ENCODE measurements at regions not wholly inside any gene's neighbourhood (a gene's known extent, or its start where the extent isn't known, plus 50 kb on each side); places are given as distances from the start of the nearest gene placed in this dataset.
"Not testable (repeated sequence)": the region's sequence is repeated elsewhere in the genome, so short reads cannot be mapped to it uniquely, and the experiment has no call there.

DNA sequence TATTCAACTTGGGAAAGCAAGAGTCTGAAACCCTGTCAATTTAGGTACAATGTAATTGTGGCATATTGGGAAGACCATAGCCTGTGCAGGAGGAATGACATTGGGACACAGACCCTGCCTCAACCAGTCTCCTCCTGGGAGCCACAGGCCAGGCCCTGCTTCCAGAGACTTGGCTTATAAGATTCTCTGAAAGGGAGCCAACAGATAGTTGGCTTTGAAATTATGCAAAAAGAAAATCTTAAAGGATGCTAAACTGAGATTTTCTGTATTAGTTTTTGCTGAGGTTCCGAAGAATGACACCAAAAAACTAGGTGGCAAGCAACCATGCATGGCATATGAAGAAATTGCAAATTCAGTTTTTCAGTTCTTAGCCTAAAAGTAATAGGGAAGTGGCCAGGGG, 76.4 kb upstream of the CYRIA start:
- DNase-seq (ENCODE audit: insufficient read length, low spot score) (no peak), FAIRE-seq (no peak)
- no peak for TF ChIP-seq POLR2A (IDR thresholded peaks at IDR 0.05; ENCODE audit: low read depth, low read length)

DNA sequence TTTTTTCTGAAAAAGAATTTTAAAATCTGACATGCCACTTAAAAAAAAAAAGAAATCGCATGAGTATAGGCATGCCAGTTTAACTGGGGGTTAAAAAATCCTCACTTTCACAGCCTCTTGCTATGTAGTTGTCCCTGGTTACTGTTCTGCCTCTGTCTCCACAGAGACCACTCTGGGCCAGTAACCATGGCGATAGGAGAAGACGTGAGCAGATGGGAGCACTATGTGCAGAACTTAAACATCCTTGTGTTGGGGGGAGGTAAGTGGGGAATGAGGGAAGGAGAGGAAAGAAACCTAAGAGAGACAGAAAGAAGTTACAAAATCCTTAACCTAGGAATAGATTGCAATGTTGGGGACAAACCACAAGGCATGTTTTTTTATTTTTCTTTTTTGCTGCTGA, 75.9 kb upstream of the CYRIA start:
- FAIRE-seq: no peak
- no peak for DNase-seq (ENCODE audit: insufficient read length, low spot score)
- TF ChIP-seq POLR2A (IDR thresholded peaks at IDR 0.05; ENCODE audit: low read depth, low read length): no peak

DNA sequence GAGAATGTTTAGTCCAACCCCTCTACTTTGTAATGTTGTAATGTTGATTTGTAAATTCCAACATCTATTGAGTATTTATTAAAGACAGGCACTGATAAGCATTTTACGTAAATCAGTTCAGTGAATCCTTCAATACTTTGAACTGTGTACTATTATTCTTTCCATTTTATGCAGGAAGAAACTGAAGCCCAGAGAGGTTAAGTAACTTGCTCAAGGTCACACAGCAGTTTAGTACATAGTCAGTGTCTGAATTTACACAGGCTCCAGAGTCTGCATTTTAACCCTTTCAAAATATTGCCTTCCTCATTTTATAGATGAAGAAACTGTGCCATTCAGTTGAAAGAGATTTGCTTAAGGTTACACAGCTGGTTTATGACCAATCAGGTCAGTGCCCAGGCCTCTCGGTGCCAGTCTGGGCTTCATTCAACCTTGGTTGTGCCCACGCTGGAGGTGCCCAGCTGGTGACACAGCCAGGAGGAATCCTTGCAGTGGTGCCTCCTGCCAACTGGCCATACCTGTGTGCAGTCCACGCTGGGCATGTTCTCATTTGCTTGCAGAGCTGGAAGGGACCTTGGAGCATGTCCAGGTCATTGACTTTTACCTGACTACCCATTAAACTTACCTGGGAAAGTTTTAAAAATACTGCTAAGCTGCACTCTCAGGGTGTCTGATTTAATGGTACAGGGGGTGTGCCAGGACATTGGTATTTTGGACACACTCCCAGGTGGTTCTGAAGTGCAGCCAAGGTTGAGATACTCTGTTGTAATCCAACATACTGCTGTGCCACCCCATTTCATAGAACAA, 74.3 kb upstream of the CYRIA start:
- FAIRE-seq (no peak), DNase-seq (ENCODE audit: insufficient read length, low spot score) (no peak)
- no peak for TF ChIP-seq POLR2A (IDR thresholded peaks at IDR 0.05; ENCODE audit: low read depth, low read length)

DNA sequence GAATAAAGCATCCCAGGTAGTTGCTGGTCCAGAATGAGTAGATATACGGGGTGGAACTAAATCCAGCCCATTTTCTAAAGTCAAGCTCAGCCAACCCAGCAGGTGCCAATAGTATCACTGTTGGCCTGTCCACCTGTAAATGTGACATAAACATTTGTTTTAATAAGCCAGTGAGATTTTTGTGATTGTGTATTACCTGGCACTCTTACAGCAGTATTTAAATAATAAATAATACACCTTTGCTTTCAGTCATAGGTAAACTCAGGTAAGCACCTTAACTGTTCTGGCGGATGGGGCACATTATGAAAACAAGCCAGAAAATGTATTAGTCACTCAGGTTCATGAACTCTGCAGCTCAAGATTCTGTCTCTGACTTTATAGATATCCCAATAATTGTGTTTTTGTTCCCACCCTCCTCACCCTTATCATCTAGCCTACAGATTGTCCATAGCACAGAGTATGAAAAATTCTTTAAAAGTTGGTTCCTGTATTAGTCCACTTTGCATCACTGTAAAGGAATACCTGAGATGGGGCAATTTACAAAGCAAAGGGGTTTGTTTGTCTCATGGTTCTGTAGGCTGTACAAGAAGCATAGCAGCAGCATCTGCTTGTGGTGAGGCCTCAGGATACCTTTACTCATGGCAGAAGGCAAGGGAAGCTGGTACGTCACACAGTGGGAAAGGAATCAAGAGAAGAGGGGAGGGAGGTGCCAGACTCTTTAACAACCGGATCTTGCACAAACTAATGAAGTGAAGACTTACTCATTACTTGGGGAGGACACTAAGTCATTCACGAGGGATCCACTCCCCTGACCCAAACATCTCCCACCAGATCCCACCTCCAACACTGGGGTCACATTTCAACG, 73.0 kb upstream of the CYRIA start:
- DNase-seq (ENCODE audit: insufficient read length, low spot score) (no peak), FAIRE-seq (no peak)
- TF ChIP-seq POLR2A (IDR thresholded peaks at IDR 0.05; ENCODE audit: low read depth, low read length): no peak

DNA sequence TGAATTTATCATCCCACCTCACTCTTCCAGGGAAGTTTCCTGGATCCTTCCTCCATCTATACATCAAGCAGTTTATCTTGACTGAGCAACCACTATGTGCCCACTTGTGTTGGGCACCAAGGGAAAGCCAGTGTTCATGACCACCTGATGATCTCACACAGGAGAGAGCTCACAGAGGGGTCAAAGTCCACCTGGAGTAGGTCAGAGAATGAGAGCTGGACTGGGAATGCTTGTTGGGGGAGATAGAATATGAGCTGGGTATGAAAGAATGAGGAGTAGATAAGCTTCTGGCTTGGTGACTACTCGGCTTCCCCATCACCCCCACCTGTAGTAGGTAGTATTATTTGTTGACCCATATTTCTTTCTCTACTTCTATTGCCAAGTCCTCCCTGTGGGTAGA, 72.2 kb upstream of the CYRIA start:
- no peak for DNase-seq (ENCODE audit: insufficient read length, low spot score)
- no peak for FAIRE-seq
- no peak for TF ChIP-seq POLR2A (IDR thresholded peaks at IDR 0.05; ENCODE audit: low read depth, low read length)

DNA sequence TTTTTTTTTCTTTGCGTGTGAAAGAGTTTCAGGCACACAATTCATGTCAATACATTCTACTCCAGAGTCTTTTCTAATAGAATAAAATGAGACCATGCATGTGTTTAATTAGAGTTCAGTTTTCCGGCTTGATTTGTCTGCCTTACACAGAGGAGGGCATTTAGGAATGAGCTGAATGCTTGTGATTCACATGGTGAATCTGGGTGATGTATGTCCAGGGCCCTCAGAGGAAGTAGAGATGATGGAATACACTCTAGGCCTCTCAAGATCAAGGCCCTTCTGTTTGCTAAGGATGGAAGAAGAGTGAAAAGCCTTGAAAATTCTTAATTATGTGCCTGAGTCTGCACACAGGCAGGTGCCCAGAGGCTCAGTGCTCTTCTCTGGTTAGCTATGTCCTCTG, 71.0 kb upstream of the CYRIA start:
- no peak for FAIRE-seq
- TF ChIP-seq POLR2A (IDR thresholded peaks at IDR 0.05; ENCODE audit: low read depth, low read length): no peak
- no peak for DNase-seq (ENCODE audit: insufficient read length, low spot score)

DNA sequence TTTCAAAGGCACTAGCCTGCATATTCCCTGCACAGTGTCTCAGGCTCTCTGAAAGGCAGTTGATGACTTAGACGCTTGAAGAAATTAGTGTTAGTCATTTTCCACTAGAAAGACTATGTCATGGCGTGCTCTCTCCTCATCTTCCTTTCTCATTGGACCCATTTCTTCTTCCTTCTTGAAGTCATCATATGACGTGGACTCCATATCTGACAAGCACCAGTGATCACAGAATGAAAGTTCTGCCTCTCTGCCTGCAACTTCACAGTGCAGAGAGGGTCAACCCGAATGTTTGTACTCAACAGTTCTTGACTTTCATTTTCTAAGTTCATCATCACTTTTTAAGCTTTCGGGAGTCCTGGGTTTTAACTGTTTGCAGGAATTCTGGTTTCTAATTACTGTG, 63.7 kb upstream of the CYRIA start:
- no peak for TF ChIP-seq POLR2A (IDR thresholded peaks at IDR 0.05; ENCODE audit: low read depth, low read length)
- DNase-seq (ENCODE audit: insufficient read length, low spot score): no peak
- no peak for FAIRE-seq

DNA sequence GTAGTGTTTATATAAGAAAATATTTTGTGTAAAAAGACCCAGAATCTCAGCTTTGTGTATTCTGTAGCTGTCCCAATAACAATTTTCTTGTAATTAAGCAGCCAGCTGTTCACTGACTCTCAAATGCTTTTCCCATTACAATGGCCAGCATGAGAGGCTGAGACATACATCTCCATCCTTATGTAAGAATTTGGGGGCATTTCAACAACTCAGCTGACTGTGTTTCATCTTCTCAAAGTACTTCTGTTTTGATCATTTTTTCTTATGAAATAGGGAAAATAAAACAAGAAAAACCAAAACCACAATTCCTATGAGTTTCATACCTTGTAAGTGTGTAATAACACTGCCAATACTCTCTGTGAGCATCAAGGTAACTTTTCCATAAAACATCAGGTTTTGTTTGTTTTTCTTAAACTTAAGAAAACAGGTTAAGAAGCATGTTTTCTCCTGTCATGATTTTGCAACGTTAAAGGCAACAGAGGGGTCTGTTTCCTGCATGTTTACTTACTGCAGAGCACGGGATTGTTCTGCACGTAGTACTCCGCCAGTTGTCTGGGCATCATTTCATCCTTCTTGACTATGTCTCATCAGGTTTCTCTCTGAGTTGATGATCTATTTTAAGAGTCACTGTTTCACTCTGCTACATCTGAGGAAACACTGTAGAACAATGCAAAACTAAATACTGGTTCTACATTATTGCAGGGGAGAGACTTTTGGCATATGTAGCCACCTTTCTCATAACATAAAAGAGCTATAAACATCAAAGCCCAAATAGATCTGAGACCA, 62.9 kb upstream of the CYRIA start:
- DNase-seq (ENCODE audit: insufficient read length, low spot score) (no peak), FAIRE-seq (no peak)
- TF ChIP-seq POLR2A (IDR thresholded peaks at IDR 0.05; ENCODE audit: low read depth, low read length): no peak

DNA sequence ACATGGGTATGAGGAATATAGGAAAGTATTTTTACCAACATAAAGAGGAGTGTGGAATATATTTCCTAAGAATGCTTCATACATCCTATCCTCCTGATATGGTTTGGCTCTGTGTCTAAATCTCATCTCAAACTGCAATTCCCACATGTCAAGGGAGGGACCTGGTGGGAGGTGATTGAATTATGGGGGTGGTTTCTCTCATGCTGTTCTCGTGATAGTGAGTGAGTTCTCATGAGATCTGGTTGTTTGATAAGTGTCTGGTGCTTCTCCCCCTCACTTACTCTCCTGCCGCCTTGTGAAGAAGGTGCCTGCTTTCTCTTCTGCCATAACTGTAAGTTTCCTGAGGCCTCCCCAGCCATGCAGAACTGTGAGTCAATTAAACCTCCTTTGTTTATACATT, 62.2 kb upstream of the CYRIA start:
- not testable (repeated sequence) for DNase-seq (ENCODE audit: insufficient read length, low spot score); FAIRE-seq

DNA sequence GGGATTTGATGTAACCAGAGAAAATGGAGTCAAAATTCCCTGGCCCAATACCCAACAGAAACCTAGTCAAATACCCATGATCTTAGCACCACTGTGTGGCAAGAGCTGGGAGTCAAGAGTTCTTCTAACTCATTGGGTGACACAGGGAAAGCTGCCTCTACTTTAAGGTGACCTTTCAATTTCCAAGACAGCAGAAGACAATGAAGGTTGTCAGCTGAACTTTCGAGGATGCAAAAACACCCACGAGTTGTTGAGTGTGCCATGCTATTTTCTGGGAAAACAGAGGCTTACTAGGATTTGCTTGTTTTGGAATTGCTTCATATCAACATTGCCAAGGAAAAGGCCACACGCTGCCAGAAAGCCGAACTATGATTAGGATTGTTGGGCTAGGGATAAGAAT, 61.6 kb upstream of the CYRIA start:
- DNase-seq (ENCODE audit: insufficient read length, low spot score) (no peak), FAIRE-seq (no peak)
- TF ChIP-seq POLR2A (IDR thresholded peaks at IDR 0.05; ENCODE audit: low read depth, low read length): no peak

DNA sequence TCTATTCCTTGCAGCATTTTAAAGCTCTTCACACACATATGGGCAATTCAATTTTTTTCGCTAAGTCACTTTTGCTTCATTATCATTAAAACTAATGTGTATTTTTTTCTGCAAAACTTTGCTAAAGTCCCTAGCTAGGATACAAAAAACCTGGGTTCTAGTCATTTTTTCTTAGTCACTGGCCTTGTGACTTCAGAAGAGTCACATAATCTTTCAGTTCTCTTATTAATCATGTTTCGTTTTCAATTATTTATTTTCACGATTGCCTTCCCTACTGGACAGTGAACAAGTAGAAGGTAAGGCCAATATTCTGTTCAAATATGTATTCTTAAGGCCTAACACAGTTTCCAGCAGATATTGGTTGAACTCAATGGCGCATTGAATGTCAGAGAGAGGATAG, 60.9 kb upstream of the CYRIA start:
- DNase-seq (ENCODE audit: insufficient read length, low spot score) (no peak), FAIRE-seq (no peak)
- no peak for TF ChIP-seq POLR2A (IDR thresholded peaks at IDR 0.05; ENCODE audit: low read depth, low read length)

DNA sequence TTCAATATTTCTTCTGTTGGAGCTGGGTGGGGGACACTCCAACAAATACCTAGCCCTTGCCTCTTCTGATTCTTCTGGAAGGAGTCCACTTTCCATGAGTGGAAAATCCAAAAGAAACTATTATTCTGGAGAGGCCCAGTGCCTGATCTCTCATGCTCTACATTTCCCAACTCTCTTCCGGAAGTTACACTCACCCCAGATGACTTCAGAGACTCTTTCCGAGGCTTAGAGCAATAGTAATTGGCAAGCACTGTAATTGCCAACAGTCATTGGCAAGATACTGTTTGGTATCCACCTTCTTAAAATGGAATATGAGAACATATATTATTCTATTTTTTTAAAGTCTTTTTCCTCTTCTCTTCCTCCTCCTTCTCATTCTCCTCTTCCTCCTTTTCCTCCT, 60.5 kb upstream of the CYRIA start:
- FAIRE-seq (no peak), DNase-seq (ENCODE audit: insufficient read length, low spot score) (no peak)
- TF ChIP-seq POLR2A (IDR thresholded peaks at IDR 0.05; ENCODE audit: low read depth, low read length): no peak

DNA sequence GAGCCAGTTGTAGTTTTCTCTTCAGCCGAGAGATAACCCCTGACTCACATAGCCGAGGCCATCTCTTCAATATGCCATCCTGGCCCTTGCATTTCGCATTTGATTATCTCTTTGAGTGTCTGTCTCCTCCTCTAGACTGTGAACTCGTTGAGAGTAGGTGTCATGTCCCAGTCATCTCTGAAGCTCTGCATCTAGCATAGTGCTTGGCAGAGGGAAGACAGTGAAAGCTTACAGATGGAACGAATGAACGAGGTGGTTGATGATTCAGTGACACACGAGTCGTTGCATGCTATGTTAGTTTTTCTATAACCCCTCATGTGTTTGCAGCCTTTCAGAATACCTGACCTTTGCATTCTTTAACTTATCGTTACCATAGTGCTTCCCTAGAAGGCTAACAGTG, 59.9 kb upstream of the CYRIA start:
- DNase-seq (ENCODE audit: insufficient read length, low spot score): no peak
- no peak for FAIRE-seq
- TF ChIP-seq POLR2A (IDR thresholded peaks at IDR 0.05; ENCODE audit: low read depth, low read length): no peak

DNA sequence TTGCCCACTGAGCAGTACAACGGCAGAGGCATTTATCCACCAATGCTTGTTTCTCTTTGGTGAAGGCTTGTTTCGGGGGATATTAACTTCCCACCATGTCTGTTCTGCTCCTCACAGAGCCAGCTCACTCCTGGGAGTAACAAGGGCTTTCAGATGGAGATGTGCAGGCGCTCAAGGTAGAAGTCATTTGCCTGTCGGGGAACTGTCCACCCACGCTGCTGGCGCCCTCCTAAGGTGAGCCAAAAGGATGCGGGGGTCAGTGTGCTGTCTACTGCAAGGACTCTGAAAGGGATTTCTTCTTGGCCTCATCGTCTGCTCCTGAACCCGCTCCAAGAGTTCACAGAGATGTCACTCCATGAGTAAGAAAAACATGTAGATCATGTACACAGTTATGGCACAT, 57.0 kb upstream of the CYRIA start:
- FAIRE-seq (no peak), DNase-seq (ENCODE audit: insufficient read length, low spot score) (no peak)
- TF ChIP-seq POLR2A (IDR thresholded peaks at IDR 0.05; ENCODE audit: low read depth, low read length): no peak
